Mesothelial cell of epicardium (in vitro differentiated cells): ENCODE measurements at regions not wholly inside any gene's neighbourhood (a gene's known extent, or its start where the extent isn't known, plus 50 kb on each side); places are given as distances from the start of the nearest gene placed in this dataset.
A peak's percentile ranks its signal among the peaks of the same experiment; 100 is the strongest.

Source experiments
- DNase-seq, 2 experiments: peaks; one replicate each; pipeline ENCODE4 v3.0.0; 2021; ENCODE audit warnings: low spot score in 2 of 2; ENCODE audit not compliant: unreplicated experiment in 2 of 2
- H3K27ac Mint-ChIP-seq: 2 replicates; pipeline ENCODE4 v1.8.0; 2021; ENCODE audit warnings: mixed read lengths
- H3K27me3 Mint-ChIP-seq: 2 replicates; pipeline ENCODE4 v1.8.0; 2021; ENCODE audit warnings: low read depth, mixed read lengths
- H3K36me3 Mint-ChIP-seq: 2 replicates; pipeline ENCODE4 v1.8.0; 2021; ENCODE audit warnings: mixed read lengths
- H3K4me1 Mint-ChIP-seq: 2 replicates; pipeline ENCODE4 v1.8.0; 2021; ENCODE audit warnings: mixed read lengths
- H3K4me3 Mint-ChIP-seq: 2 replicates; pipeline ENCODE4 v1.8.0; 2021; ENCODE audit warnings: mild to moderate bottlenecking, moderate library complexity, mixed read lengths
- H3K9me3 Mint-ChIP-seq: 2 replicates; pipeline ENCODE4 v1.8.0; 2021; ENCODE audit warnings: mixed read lengths
- CTCF ChIP-seq: fragments of 200-600 bp; sonication (generic); IDR thresholded peaks from one replicate; pipeline ENCODE4 v1.5.0; 2021; ENCODE audit warnings: antibody characterized with exemption; ENCODE audit not compliant: unreplicated experiment

DNA sequence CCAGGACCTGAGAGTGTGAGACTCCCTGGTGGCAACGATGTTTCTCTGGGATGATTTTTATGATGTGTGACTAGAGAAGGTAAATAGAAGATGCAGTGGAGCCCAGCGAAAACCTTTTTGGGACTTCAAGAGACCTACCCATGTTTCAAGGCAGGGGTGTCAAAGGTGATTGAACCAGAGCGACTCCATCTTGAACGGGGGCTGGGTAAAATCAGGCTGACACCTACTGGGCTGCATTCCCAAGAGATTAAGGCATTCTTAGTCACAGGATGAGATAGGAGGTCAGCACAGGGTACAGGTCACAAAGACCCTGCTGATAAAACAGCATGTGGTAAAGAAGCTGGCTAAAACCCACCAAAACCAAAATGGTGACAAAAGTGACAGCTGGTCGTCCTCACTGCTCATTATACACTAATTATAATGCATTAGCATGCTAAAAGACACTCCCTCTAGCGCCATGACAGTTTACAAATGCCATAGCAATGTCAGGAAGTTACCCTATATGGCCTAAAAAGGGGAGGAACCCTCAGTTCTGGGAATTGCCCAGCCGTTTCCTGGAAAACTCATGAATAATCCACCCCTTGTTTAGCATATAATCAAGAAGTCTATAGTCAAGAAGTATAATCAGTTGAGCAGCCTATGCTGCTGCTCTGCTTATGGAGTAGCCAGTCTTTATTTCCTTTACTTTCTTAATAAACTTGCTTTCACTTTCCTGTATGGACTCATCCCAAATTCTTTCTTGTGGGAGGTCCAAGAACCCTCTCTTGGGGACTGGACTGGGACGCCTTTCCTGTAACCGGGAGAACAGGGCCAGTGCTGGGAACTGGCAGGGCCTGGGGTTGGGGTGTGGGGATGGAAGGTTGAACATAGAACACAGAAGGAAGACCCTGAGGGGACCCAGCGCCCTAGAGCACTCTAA, 526.4 kb downstream of the QKI start:
- H3K4me3 Mint-ChIP-seq = no peak overlapping the region
- no peak for DNase-seq
- TF ChIP-seq CTCF = no peak
- no peaks in the 10 kb centered on the region for H3K36me3 Mint-ChIP-seq
- H3K27ac Mint-ChIP-seq = no peak overlapping the region
- H3K4me1 Mint-ChIP-seq = peaks cover 46% of the 10 kb centered on the region
- no peaks in the 10 kb centered on the region for H3K27me3 Mint-ChIP-seq
- H3K9me3 Mint-ChIP-seq = no peaks in the 10 kb centered on the region

- Mint-ChIP-seq H3K4me3 (no peak overlapping the region), H3K4me1 (peaks cover 25% of the 10 kb centered on the region), H3K27me3 (peaks cover 4% of the 10 kb centered on the region), H3K36me3 (no peaks in the 10 kb centered on the region), H3K9me3 (no peaks in the 10 kb centered on the region), H3K27ac (no peak overlapping the region)
- no peak for DNase-seq
- TF ChIP-seq CTCF = no peak
Measured at GRCh38 chr6:163937071-163937470, 522.6 kb downstream of the QKI start.

DNA sequence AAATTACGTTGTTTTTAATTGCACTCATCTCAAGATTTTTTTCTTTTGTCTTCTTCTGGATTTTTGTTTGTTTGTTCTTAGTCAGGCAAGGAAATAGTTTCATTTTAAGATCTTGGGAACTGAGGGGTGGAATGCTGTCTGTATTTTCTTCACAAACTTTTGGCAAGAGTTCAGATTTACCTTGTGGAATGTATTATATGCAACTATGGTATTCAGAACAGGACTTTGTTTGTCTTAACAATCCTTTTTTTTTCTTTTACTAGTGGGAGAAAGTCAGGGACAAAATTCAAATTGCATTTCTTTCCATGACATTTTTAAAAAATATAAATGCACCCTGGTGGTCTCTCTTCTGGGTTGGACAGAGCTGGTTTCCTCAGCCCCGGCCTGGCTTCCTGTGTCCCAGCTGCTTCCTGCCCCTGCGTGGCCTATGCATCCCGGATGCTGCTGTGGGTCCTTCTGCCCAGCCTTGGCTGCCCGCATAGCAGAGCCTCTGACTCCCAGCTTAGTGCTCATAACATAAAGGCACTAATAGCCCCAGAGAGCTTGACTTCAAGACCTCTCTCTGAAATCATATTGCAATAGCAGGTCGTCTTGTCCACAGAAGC, 520.7 kb downstream of the QKI start:
- H3K9me3 Mint-ChIP-seq = no peaks in the 10 kb centered on the region
- peak overlapping the region; percentile 48 for H3K27ac Mint-ChIP-seq
- H3K4me1 Mint-ChIP-seq = peaks cover 15% of the 10 kb centered on the region
- no peaks in the 10 kb centered on the region for H3K36me3 Mint-ChIP-seq
- DNase-seq = no peak
- TF ChIP-seq CTCF = no peak
- peaks cover 4% of the 10 kb centered on the region for H3K27me3 Mint-ChIP-seq
- no peak overlapping the region for H3K4me3 Mint-ChIP-seq

- no peak for TF ChIP-seq CTCF
- Mint-ChIP-seq H3K27me3 (peaks cover 4% of the 10 kb centered on the region), H3K9me3 (no peaks in the 10 kb centered on the region), H3K36me3 (no peaks in the 10 kb centered on the region), H3K4me3 (no peak overlapping the region), H3K27ac (no peak overlapping the region), H3K4me1 (peaks cover 6% of the 10 kb centered on the region)
- no peak for DNase-seq
Measured at GRCh38 chr6:163930012-163930411, 515.5 kb downstream of the QKI start.

DNA sequence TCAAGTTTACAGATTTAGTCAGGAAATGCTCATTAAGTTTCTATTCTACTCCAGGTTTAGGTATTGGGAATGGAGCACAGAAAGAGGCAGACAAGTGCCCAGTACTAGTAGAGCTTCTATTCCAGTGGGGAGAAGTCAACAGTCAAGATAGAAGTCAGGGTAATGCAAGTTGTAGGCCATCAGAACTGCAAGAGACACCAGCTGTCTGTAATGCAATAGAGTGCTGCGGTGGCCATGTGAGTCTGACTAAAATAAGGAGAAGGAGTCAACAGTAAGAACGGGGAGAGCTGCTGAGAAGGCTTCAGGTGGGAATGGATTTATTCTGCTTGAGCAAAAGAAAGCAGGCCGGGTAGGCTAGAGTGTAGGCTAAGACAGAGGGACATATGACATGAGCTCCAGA, 515.0 kb downstream of the QKI start:
- Mint-ChIP-seq H3K9me3 (no peaks in the 10 kb centered on the region), H3K36me3 (no peaks in the 10 kb centered on the region), H3K27ac (no peak overlapping the region), H3K4me3 (no peak overlapping the region), H3K4me1 (peaks cover 1% of the 10 kb centered on the region), H3K27me3 (peaks cover 4% of the 10 kb centered on the region)
- no peak for DNase-seq
- TF ChIP-seq CTCF = no peak
